HEK293T (cell line): ENCODE measurements at regions not wholly inside any gene's neighbourhood (a gene's known extent, or its start where the extent isn't known, plus 50 kb on each side); places are given as distances from the start of the nearest gene placed in this dataset.

Source experiments
- CTBP1 ChIP-seq: fragments of 450-650 bp; IDR thresholded peaks from 2 replicates; pipeline ENCODE4 v1.6.1; 2016; ENCODE audit warnings: borderline replicate concordance
- FOXA1 ChIP-seq: fragments of 450-650 bp; IDR thresholded peaks from 2 replicates; pipeline ENCODE4 v1.6.1; 2016; ENCODE audit warnings: mild to moderate bottlenecking
- PKNOX1 ChIP-seq: fragments of 450-650 bp; IDR thresholded peaks from 2 replicates; pipeline ENCODE4 v1.6.1; 2016
- SP1 ChIP-seq: fragments of 450-650 bp; IDR thresholded peaks from 2 replicates; pipeline ENCODE4 v1.6.1; 2017
- SUZ12 ChIP-seq: fragments of 450-650 bp; IDR thresholded peaks from 2 replicates; pipeline ENCODE4 v1.6.1; 2016; ENCODE audit warnings: mild to moderate bottlenecking

- TF ChIP-seq CTBP1 = no peak
- TF ChIP-seq SP1 = no peak
- no peak for TF ChIP-seq SUZ12
- no peak for TF ChIP-seq PKNOX1
- no peak for TF ChIP-seq FOXA1
Observed at GRCh38 chr18:27414682-27415081, 229.6 kb upstream of the CHST9 start.
